H1 (cell line): ENCODE measurements at regions not wholly inside any gene's neighbourhood (a gene's known extent, or its start where the extent isn't known, plus 50 kb on each side); places are given as distances from the start of the nearest gene placed in this dataset.

ENCODE experiments used
- RFX5 ChIP-seq: IDR thresholded peaks from 2 replicates; pipeline ENCODE4 v1.6.1; 2011; ENCODE audit warnings: low read depth, low read length, improper control_type of control experiment, borderline replicate concordance

DNA sequence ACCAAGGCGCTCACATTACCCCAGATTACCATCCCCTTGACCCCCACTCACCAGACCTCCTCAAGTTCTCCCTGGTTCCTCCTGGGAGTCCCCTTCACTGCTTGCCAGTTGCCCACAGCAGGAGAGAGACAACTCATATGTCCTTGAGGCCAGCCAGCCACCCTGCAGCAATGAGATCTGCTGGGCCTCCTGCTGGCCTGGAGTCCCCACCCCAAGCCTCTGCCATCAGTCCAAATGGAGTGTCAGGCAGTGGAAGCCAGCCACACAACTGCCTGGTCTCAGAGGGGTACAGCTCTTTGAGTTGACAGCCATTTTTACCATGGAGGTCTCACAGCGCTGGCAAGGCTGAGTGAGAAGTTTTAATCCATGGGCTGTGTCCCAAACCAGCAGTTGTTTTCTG, 53.0 kb upstream of the EXOC4 start (continued):
- TF ChIP-seq RFX5: no peak
- TF ChIP-seq, all 59 proteins: peak for 0
